H1 (cell line): ENCODE measurements at regions not wholly inside any gene's neighbourhood (a gene's known extent, or its start where the extent isn't known, plus 50 kb on each side); places are given as distances from the start of the nearest gene placed in this dataset.

Source experiments
- ATF3 ChIP-seq: IDR thresholded peaks from 2 replicates; pipeline ENCODE4 v1.6.1; 2011; ENCODE audit warnings: low read depth, mild to moderate bottlenecking, low read length; ENCODE audit not compliant: insufficient read depth
- CTCF ChIP-seq, 3 experiments: IDR thresholded peaks; 1 replicate in 2 of 3; 2 replicates in 1 of 3; pipeline versions ENCODE4 v1.5.1 to v1.6.1; 2011; ENCODE audit warnings: low read length in 3 of 3, mild to moderate bottlenecking in 3 of 3, inconsistent platforms in 2 of 3, low read depth in 1 of 3, moderate library complexity in 1 of 3; ENCODE audit not compliant: insufficient read depth in 1 of 3; ENCODE audit errors: control extremely low read depth in 1 of 3
- EGR1 ChIP-seq: IDR thresholded peaks from 2 replicates; pipeline ENCODE4 v1.6.1; 2011; ENCODE audit warnings: low read depth, low read length, borderline replicate concordance
- NANOG ChIP-seq: IDR thresholded peaks from 2 replicates; pipeline ENCODE4 v1.6.1; 2011; ENCODE audit warnings: low read length, low read depth, mild to moderate bottlenecking, inconsistent platforms; ENCODE audit not compliant: insufficient read depth, poor library complexity, severe bottlenecking

GRCh38 chr3:35065891-35066290, 573.4 kb upstream of the ARPP21 start:
- TF ChIP-seq NANOG (no peak), ATF3 (no peak), CTCF (IDR thresholded peaks at IDR 0.05; ENCODE audit: control extremely low read depth in 1 of 3, insufficient read depth in 1 of 3, low read depth in 1 of 3, low read length in 3 of 3) (no peak), EGR1 (no peak)
